HCT116 (cell line): ENCODE measurements at regions not wholly inside any gene's neighbourhood (a gene's known extent, or its start where the extent isn't known, plus 50 kb on each side); places are given as distances from the start of the nearest gene placed in this dataset.

Experiments
- ATAC-seq: fragments of 200-7000 bp; cut with Tn5 transposase; 2 replicates; pipeline ENCODE4 v1.9.1; 2020; ENCODE audit warnings: mild to moderate bottlenecking, moderate library complexity
- BruUV-seq: library from RNA; stranded (reverse); fragments of 400-500 nt; replicated peaks from 2 replicates; lab custom pipeline; 2021; lab: Mats Ljungman, UMichigan
- CTCF ChIA-PET: fragments of 300-600 bp; sonication (Branson Sonifier 250); formaldehyde crosslinking; loops from one replicate; lab custom pipeline; 2021; ENCODE audit warnings: antibody characterized with exemption; lab: Charles Lee
- POLR2A ChIA-PET: fragments of 300-600, 350-600 bp; sonication (Branson Sonifier 250); formaldehyde crosslinking; loops from one replicate; lab custom pipeline; 2021; ENCODE audit warnings: antibody characterized with exemption; lab: Charles Lee
- RAD21 ChIA-PET, 2 experiments: fragments of 300-600 bp; sonication (Branson Sonifier 250); formaldehyde crosslinking; loops; one replicate each; lab custom pipeline; 2023; ENCODE audit warnings: low total read pairs in 2 of 2; ENCODE audit not compliant: uncharacterized antibody in 2 of 2, unreplicated experiment in 2 of 2, low non-redundant PET in 1 of 2; lab: Charles Lee
- DNase-seq: peaks from one replicate; pipeline ENCODE4 v3.0.0-alpha.2; 2010; ENCODE audit warnings: low read depth, low spot score
- H2AFZ ChIP-seq: fragments of 200-600 bp; shearing (Covaris generic), sonication (generic); 2 replicates; pipeline ENCODE4 v1.6.1; 2017; ENCODE audit warnings: low read depth, mixed run types, mixed read lengths, antibody characterized with exemption, low read length; ENCODE audit not compliant: poor library complexity, severe bottlenecking
- H3K27ac ChIP-seq: 2 replicates; pipeline ENCODE4 v1.5.1; 2012; ENCODE audit warnings: low read depth, low read length
- H3K27me3 ChIP-seq: fragments of 200-600 bp; sonication (generic); 2 replicates; pipeline ENCODE4 v1.6.1; 2016; ENCODE audit warnings: mixed run types, low read length, mixed read lengths; ENCODE audit not compliant: insufficient read depth
- H3K36me3 ChIP-seq, 2 experiments: fragments of 200-500 bp in 1 of 2; fragments of 200-600 bp in 1 of 2; sonication (Bioruptor generic) in 1 of 2; sonication (generic) in 1 of 2; 2 replicates each; pipeline versions ENCODE4 v1.5.1 to v1.6.1; 2014 to 2016; ENCODE audit warnings: low read length in 2 of 2, inconsistent platforms in 1 of 2, mixed read lengths in 1 of 2, mixed run types in 1 of 2; ENCODE audit not compliant: insufficient read depth in 2 of 2, control insufficient read depth in 1 of 2
- H3K4me1 ChIP-seq, 2 experiments: fragments of 200-600 bp in 1 of 2; sonication (generic) in 1 of 2; 2 replicates each; pipeline versions ENCODE4 v1.5.1 to v1.6.1; 2012 to 2017; ENCODE audit warnings: low read length in 2 of 2, inconsistent platforms in 1 of 2, mild to moderate bottlenecking in 1 of 2, mixed read lengths in 1 of 2, mixed run types in 1 of 2, moderate library complexity in 1 of 2; ENCODE audit not compliant: insufficient read depth in 2 of 2, control insufficient read depth in 1 of 2
- H3K4me2 ChIP-seq: fragments of 200-600 bp; sonication (generic); 2 replicates; pipeline ENCODE4 v1.6.1; 2017; ENCODE audit warnings: mixed run types, low read length, mixed read lengths
- H3K4me3 ChIP-seq, 2 experiments: fragments of 200-600 bp in 1 of 2; sonication (generic) in 1 of 2; replicated peaks in 1 of 2; 2 replicates each; pipeline ENCODE4 v1.5.1; 2011 to 2016; ENCODE audit warnings: low read length in 2 of 2, control low read depth in 1 of 2, low read depth in 1 of 2, mild to moderate bottlenecking in 1 of 2, mixed read lengths in 1 of 2, mixed run types in 1 of 2
- H3K79me2 ChIP-seq: fragments of 200-600 bp; sonication (generic); 2 replicates; pipeline ENCODE4 v1.6.1; 2017; ENCODE audit warnings: mild to moderate bottlenecking, mixed run types, low read length, moderate library complexity, mixed read lengths; ENCODE audit not compliant: insufficient read depth
- H3K9ac ChIP-seq: fragments of 200-600 bp; sonication (generic); 2 replicates; pipeline ENCODE4 v1.6.1; 2016; ENCODE audit warnings: low read length, mixed read lengths
- H3K9me2 ChIP-seq: fragments of 200-600 bp; sonication (generic), shearing (Covaris generic); 2 replicates; pipeline ENCODE4 v1.6.1; 2017; ENCODE audit warnings: mixed run types, mild to moderate bottlenecking, moderate library complexity; ENCODE audit not compliant: insufficient read depth
- H3K9me3 ChIP-seq, 2 experiments: fragments of 200-500 bp in 1 of 2; fragments of 200-600 bp in 1 of 2; sonication (Bioruptor generic) in 1 of 2; sonication (generic) in 1 of 2; 2 replicates each; pipeline ENCODE4 v1.6.1; 2014 to 2017; ENCODE audit warnings: low read length in 2 of 2, mixed read lengths in 2 of 2, inconsistent platforms in 1 of 2, low read depth in 1 of 2, mild to moderate bottlenecking in 1 of 2, mixed run types in 1 of 2, moderate library complexity in 1 of 2; ENCODE audit not compliant: control insufficient read depth in 1 of 2, insufficient read depth in 1 of 2
- H4K20me1 ChIP-seq: fragments of 200-600 bp; sonication (generic), shearing (Covaris generic); 2 replicates; pipeline ENCODE4 v1.6.1; 2017; ENCODE audit warnings: mixed run types, mild to moderate bottlenecking, moderate library complexity; ENCODE audit not compliant: insufficient read depth
- ATF3 ChIP-seq: IDR thresholded peaks from 2 replicates; pipeline ENCODE4 v1.6.1; 2012
- ELF1 ChIP-seq: IDR thresholded peaks from 2 replicates; pipeline ENCODE4 v1.6.1; 2012; ENCODE audit warnings: low read depth, borderline replicate concordance
- POLR2AphosphoS5 ChIP-seq: IDR thresholded peaks from 2 replicates; pipeline ENCODE4 v1.6.1; 2011; ENCODE audit warnings: mild to moderate bottlenecking, low read depth, low read length, moderate library complexity
- RAD21 ChIP-seq: IDR thresholded peaks from 2 replicates; pipeline ENCODE4 v1.6.1; 2012; ENCODE audit warnings: low read depth, mild to moderate bottlenecking
- REST ChIP-seq: IDR thresholded peaks from 2 replicates; pipeline ENCODE4 v1.6.1; 2012; ENCODE audit warnings: low read depth
- SRF ChIP-seq: IDR thresholded peaks from 2 replicates; pipeline ENCODE4 v1.6.1; 2012; ENCODE audit warnings: low read depth
- TCF7L2 ChIP-seq: IDR thresholded peaks from 2 replicates; pipeline ENCODE4 v1.7.0; 2011; ENCODE audit warnings: borderline replicate concordance, inconsistent platforms; ENCODE audit not compliant: insufficient read depth, insufficient read length; ENCODE audit errors: extremely low read depth
- ZBTB33 ChIP-seq: IDR thresholded peaks from 2 replicates; pipeline ENCODE4 v1.6.1; 2011; ENCODE audit warnings: mild to moderate bottlenecking, low read length, moderate library complexity; ENCODE audit not compliant: insufficient replicate concordance; ENCODE audit errors: extremely low read depth
- intact Hi-C: fragments of 100-400 bp; cut with micrococcal nuclease; formaldehyde crosslinking; loops from 2 replicates; pipeline ENCODE4 v1.10.0; 2022

GRCh38 chr1:232110281-232111090, 483.9 kb downstream of the DISC1 start:
- no peaks in the 10 kb centered on the region for H3K79me2 ChIP-seq
- no peak overlapping the region for H3K27ac ChIP-seq
- no peak overlapping the region for H3K4me3 ChIP-seq
- ChIA-PET RAD21 (no interaction called here), POLR2A (no interaction called here), CTCF (no interaction called here)
- BruUV-seq: no TSS peak
- no peaks in the 10 kb centered on the region for H3K9me3 ChIP-seq
- H3K27me3 ChIP-seq: no peaks in the 10 kb centered on the region
- TF ChIP-seq RAD21 (no peak), ATF3 (no peak), REST (no peak), TCF7L2 (no peak), ZBTB33 (no peak), SRF (no peak), ELF1 (no peak), POLR2AphosphoS5 (no peak)
- H3K9ac ChIP-seq: no peak overlapping the region
- no peaks in the 10 kb centered on the region for H4K20me1 ChIP-seq
- DNase-seq: no peak
- intact Hi-C loops: no loop called here
- no peak for ATAC-seq
- no peaks in the 10 kb centered on the region for H3K36me3 ChIP-seq
- no peak overlapping the region for H3K4me2 ChIP-seq
- no peaks in the 10 kb centered on the region for H3K9me2 ChIP-seq
- no peak overlapping the region for H2AFZ ChIP-seq
- no peaks in the 10 kb centered on the region for H3K4me1 ChIP-seq
